SU-DHL-6 (cell line): ENCODE measurements at regions not wholly inside any gene's neighbourhood (a gene's known extent, or its start where the extent isn't known, plus 50 kb on each side); places are given as distances from the start of the nearest gene placed in this dataset.
"Not testable (repeated sequence)": the region's sequence is repeated elsewhere in the genome, so short reads cannot be mapped to it uniquely, and the experiment has no call there.

Experiments used
- H2AFZ ChIP-seq: fragments of 200-600 bp; sonication (generic); 2 replicates; pipeline ENCODE4 v1.6.1; 2014; ENCODE audit warnings: low read depth, mild to moderate bottlenecking, moderate library complexity, mixed read lengths, antibody characterized with exemption, low read length; ENCODE audit not compliant: severe bottlenecking
- H3F3A ChIP-seq: fragments of 200-600 bp; shearing (Covaris generic); 2 replicates; pipeline ENCODE4 v1.6.0; 2016; ENCODE audit warnings: antibody characterized with exemption, mild to moderate bottlenecking; ENCODE audit not compliant: insufficient read depth
- H3K27ac ChIP-seq: fragments of 200-600 bp; sonication (generic); 2 replicates; pipeline ENCODE4 v1.5.1; 2016; ENCODE audit warnings: low read depth, mild to moderate bottlenecking, low read length, moderate library complexity, mixed read lengths
- H3K27me3 ChIP-seq: fragments of 200-600 bp; sonication (generic), shearing (Covaris generic); 2 replicates; pipeline ENCODE4 v1.6.0; 2014; ENCODE audit warnings: mild to moderate bottlenecking, low read length
- H3K36me3 ChIP-seq: fragments of 200-600 bp; sonication (generic); 2 replicates; pipeline ENCODE4 v1.6.1; 2014; ENCODE audit warnings: mild to moderate bottlenecking, low read length, mixed read lengths
- H3K4me2 ChIP-seq: fragments of 300-600, 200-600 bp; shearing (Covaris generic), sonication (generic); 2 replicates; pipeline ENCODE4 v1.6.0; 2014; ENCODE audit warnings: low read length, low read depth, mild to moderate bottlenecking; ENCODE audit not compliant: poor library complexity, severe bottlenecking
- H3K4me3 ChIP-seq: fragments of 200-600 bp; sonication (generic); 2 replicates; pipeline ENCODE4 v1.5.1; 2014; ENCODE audit warnings: antibody characterized with exemption, low read length, mild to moderate bottlenecking, mixed read lengths; ENCODE audit not compliant: insufficient read depth, poor library complexity, severe bottlenecking
- H3K79me2 ChIP-seq: fragments of 200-600 bp; sonication (generic); 2 replicates; pipeline ENCODE4 v1.6.1; 2014; ENCODE audit warnings: mild to moderate bottlenecking, low read length, moderate library complexity; ENCODE audit not compliant: insufficient read depth
- H3K9ac ChIP-seq: fragments of 200-600 bp; sonication (generic); 2 replicates; pipeline ENCODE4 v1.7.0; 2014; ENCODE audit warnings: mild to moderate bottlenecking, low read length
- H3K9me2 ChIP-seq: fragments of 200-600 bp; sonication (generic); replicated peaks from 2 replicates; pipeline ENCODE4 v1.6.1; 2014; ENCODE audit warnings: low read length; ENCODE audit not compliant: insufficient read depth
- H3K9me3 ChIP-seq: fragments of 200-600 bp; sonication (generic); 2 replicates; pipeline ENCODE4 v1.6.1; 2014; ENCODE audit warnings: low read length, mixed read lengths; ENCODE audit not compliant: insufficient read depth
- H4K20me1 ChIP-seq: fragments of 200-600 bp; sonication (generic); 2 replicates; pipeline ENCODE4 v1.6.1; 2014; ENCODE audit warnings: low read depth, mild to moderate bottlenecking, antibody characterized with exemption, low read length, moderate library complexity, mixed read lengths
- CTCF ChIP-seq: fragments of 200-600 bp; sonication (generic); IDR thresholded peaks from one replicate; pipeline ENCODE4 v1.5.1; 2017; ENCODE audit warnings: antibody characterized with exemption, mild to moderate bottlenecking, low read length, moderate library complexity; ENCODE audit not compliant: insufficient read depth, poor library complexity, severe bottlenecking
- EZH2phosphoT487 ChIP-seq: fragments of 200-600 bp; sonication (generic), shearing (Covaris generic); conservative IDR thresholded peaks from 2 replicates; pipeline ENCODE4 v1.6.1; 2018; ENCODE audit warnings: mild to moderate bottlenecking, antibody characterized with exemption, low read length, moderate library complexity, mixed read lengths

- no peak overlapping the region for H3K9ac ChIP-seq
- H3K9me2 ChIP-seq = no peaks in the 10 kb centered on the region
- no peaks in the 10 kb centered on the region for H3F3A ChIP-seq
- no peaks in the 10 kb centered on the region for H3K9me3 ChIP-seq
- H4K20me1 ChIP-seq = no peaks in the 10 kb centered on the region
- no peak overlapping the region for H2AFZ ChIP-seq
- TF ChIP-seq CTCF = no peak
- no peak for TF ChIP-seq EZH2phosphoT487
- H3K27me3 ChIP-seq = no peaks in the 10 kb centered on the region
- no peak overlapping the region for H3K4me2 ChIP-seq
- H3K36me3 ChIP-seq = no peaks in the 10 kb centered on the region
- H3K27ac ChIP-seq = no peak overlapping the region
- H3K79me2 ChIP-seq = no peaks in the 10 kb centered on the region
- H3K4me3 ChIP-seq = no peak overlapping the region
Measured at GRCh38 chr5:10017786-10018185, 231.9 kb downstream of the ATPSCKMT start.

- not testable (repeated sequence) for H3K9me3 ChIP-seq, H3K36me3 ChIP-seq, H3K27me3 ChIP-seq, H3K4me2 ChIP-seq, H3K9me2 ChIP-seq, H4K20me1 ChIP-seq, H3K9ac ChIP-seq, H3K4me3 ChIP-seq, H3F3A ChIP-seq, H2AFZ ChIP-seq, H3K27ac ChIP-seq, H3K79me2 ChIP-seq
Measured at GRCh38 chr5:10016559-10016958, 233.1 kb downstream of the ATPSCKMT start.

GRCh38 chr5:10015681-10016080 lies 234.0 kb downstream of the ATPSCKMT start:
- not testable (repeated sequence) for H4K20me1 ChIP-seq

GRCh38 chr5:10009802-10010201 lies 239.9 kb downstream of the ATPSCKMT start:
- H3K27me3 ChIP-seq = no peaks in the 10 kb centered on the region
- H3K79me2 ChIP-seq = no peaks in the 10 kb centered on the region
- H3K4me3 ChIP-seq = no peak overlapping the region
- H3F3A ChIP-seq = no peaks in the 10 kb centered on the region
- H4K20me1 ChIP-seq = no peaks in the 10 kb centered on the region
- H3K27ac ChIP-seq = no peak overlapping the region
- no peak overlapping the region for H2AFZ ChIP-seq
- no peaks in the 10 kb centered on the region for H3K36me3 ChIP-seq
- TF ChIP-seq EZH2phosphoT487 (no peak), CTCF (no peak)
- no peak overlapping the region for H3K4me2 ChIP-seq
- H3K9me2 ChIP-seq = no peaks in the 10 kb centered on the region
- H3K9ac ChIP-seq = no peak overlapping the region
- H3K9me3 ChIP-seq = no peaks in the 10 kb centered on the region

More at GRCh38 chr5:10015681-10016080, 234.0 kb downstream of the ATPSCKMT start:
- not testable (repeated sequence) for H3K9me2 ChIP-seq, H3K36me3 ChIP-seq, H3F3A ChIP-seq, H3K27ac ChIP-seq, H2AFZ ChIP-seq, H3K9me3 ChIP-seq, H3K9ac ChIP-seq, H3K4me3 ChIP-seq, H3K27me3 ChIP-seq, H3K79me2 ChIP-seq, H3K4me2 ChIP-seq
